Body of pancreas (tissue), 4 donors: ENCODE measurements at regions not wholly inside any gene's neighbourhood (a gene's known extent, or its start where the extent isn't known, plus 50 kb on each side); places are given as distances from the start of the nearest gene placed in this dataset.

Experiments
- CTCF ChIP-seq, 7 experiments: fragments of 450-650 bp in 4 of 7; fragments of 200-600 bp in 3 of 7; sonication (generic) in 3 of 7; IDR thresholded peaks; one replicate each; pipeline ENCODE4 v1.5.1; 2016 to 2019; ENCODE audit warnings: antibody characterized with exemption in 7 of 7
- POLR2A ChIP-seq, 3 donors: fragments of 450-650 bp; IDR thresholded peaks; one replicate each; pipeline ENCODE4 v1.6.1; 2016; ENCODE audit warnings: antibody characterized with exemption in 3 of 3, mild to moderate bottlenecking in 2 of 3

GRCh38 chr1:81452693-81453366, 347.9 kb upstream of the ADGRL2 start:
- TF ChIP-seq CTCF (IDR thresholded peaks at IDR 0.05) = no peak
- TF ChIP-seq POLR2A (IDR thresholded peaks at IDR 0.05) = no peak
